Activated naive CD4-positive, alpha-beta T cell treated with anti-CD3 and anti-CD28 coated beads, Interleukin-2, amount 50 U/mL, for 24 hours (primary cell): ENCODE measurements at regions not wholly inside any gene's neighbourhood (a gene's known extent, or its start where the extent isn't known, plus 50 kb on each side); places are given as distances from the start of the nearest gene placed in this dataset.

Experiments used
- H3K27ac Mint-ChIP-seq: one replicate; pipeline ENCODE4 v1.8.0; 2021; ENCODE audit warnings: mild to moderate bottlenecking, mixed read lengths
- H3K27me3 Mint-ChIP-seq: one replicate; pipeline ENCODE4 v1.8.0; 2021; ENCODE audit warnings: mixed read lengths
- H3K36me3 Mint-ChIP-seq: one replicate; pipeline ENCODE4 v1.8.0; 2021; ENCODE audit warnings: mixed read lengths
- H3K4me1 Mint-ChIP-seq: one replicate; pipeline ENCODE4 v1.8.0; 2021; ENCODE audit warnings: mixed read lengths
- H3K4me3 Mint-ChIP-seq: one replicate; pipeline ENCODE4 v1.8.0; 2021; ENCODE audit warnings: mild to moderate bottlenecking, mixed read lengths
- H3K9me3 Mint-ChIP-seq: one replicate; pipeline ENCODE4 v1.8.0; 2021; ENCODE audit warnings: mixed read lengths

- H3K36me3 Mint-ChIP-seq = no peaks in the 10 kb centered on the region
- H3K27ac Mint-ChIP-seq = no peak overlapping the region
- H3K4me3 Mint-ChIP-seq = no peak overlapping the region
- peaks cover 3% of the 10 kb centered on the region for H3K4me1 Mint-ChIP-seq
- H3K9me3 Mint-ChIP-seq = no peaks in the 10 kb centered on the region
- peaks cover 22% of the 10 kb centered on the region for H3K27me3 Mint-ChIP-seq
Observed at GRCh38 chr17:55668312-55668920, 54.2 kb downstream of the TMEM100 start.

- Mint-ChIP-seq H3K4me3 (no peak overlapping the region), H3K9me3 (no peaks in the 10 kb centered on the region), H3K27ac (no peak overlapping the region), H3K27me3 (peaks cover 16% of the 10 kb centered on the region), H3K36me3 (no peaks in the 10 kb centered on the region), H3K4me1 (no peaks in the 10 kb centered on the region)
Observed at GRCh38 chr17:55666806-55667205, 55.9 kb downstream of the TMEM100 start.

GRCh38 chr17:55664287-55664686, 58.4 kb downstream of the TMEM100 start:
- Mint-ChIP-seq H3K27ac (no peak overlapping the region), H3K9me3 (no peaks in the 10 kb centered on the region)

DNA sequence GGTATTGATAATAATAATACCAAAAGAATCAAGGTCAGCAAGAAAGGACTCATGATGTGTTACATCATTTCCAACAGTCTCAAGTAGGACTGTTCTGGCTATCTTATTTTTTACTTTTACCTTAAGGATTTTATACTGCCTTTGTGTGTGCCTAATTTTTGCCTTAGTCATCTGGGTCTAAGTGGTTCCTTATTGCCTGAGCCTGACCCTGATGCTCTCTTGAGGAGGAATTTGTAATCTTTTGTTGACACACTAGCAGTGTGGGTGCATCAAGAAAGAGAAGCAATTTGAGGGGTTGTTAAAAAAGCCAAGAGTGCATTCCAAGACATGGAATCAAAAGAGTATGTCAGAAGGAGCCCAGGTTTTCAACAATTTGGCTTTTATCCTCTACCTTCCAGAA, 59.3 kb downstream of the TMEM100 start:
- Mint-ChIP-seq H3K27ac (no peak overlapping the region), H3K4me3 (no peak overlapping the region), H3K27me3 (peaks cover 11% of the 10 kb centered on the region), H3K36me3 (no peaks in the 10 kb centered on the region), H3K4me1 (no peaks in the 10 kb centered on the region), H3K9me3 (no peaks in the 10 kb centered on the region)

More at GRCh38 chr17:55664287-55664686, 58.4 kb downstream of the TMEM100 start:
- H3K4me1 Mint-ChIP-seq = no peaks in the 10 kb centered on the region
- H3K4me3 Mint-ChIP-seq = no peak overlapping the region
- peaks cover 9% of the 10 kb centered on the region for H3K27me3 Mint-ChIP-seq
- H3K36me3 Mint-ChIP-seq = no peaks in the 10 kb centered on the region

- Mint-ChIP-seq H3K36me3 (no peaks in the 10 kb centered on the region), H3K9me3 (no peaks in the 10 kb centered on the region), H3K4me1 (no peaks in the 10 kb centered on the region), H3K27ac (no peak overlapping the region), H3K27me3 (peaks cover 10% of the 10 kb centered on the region), H3K4me3 (no peak overlapping the region)
Observed at GRCh38 chr17:55661963-55662834, 60.5 kb downstream of the TMEM100 start.

DNA sequence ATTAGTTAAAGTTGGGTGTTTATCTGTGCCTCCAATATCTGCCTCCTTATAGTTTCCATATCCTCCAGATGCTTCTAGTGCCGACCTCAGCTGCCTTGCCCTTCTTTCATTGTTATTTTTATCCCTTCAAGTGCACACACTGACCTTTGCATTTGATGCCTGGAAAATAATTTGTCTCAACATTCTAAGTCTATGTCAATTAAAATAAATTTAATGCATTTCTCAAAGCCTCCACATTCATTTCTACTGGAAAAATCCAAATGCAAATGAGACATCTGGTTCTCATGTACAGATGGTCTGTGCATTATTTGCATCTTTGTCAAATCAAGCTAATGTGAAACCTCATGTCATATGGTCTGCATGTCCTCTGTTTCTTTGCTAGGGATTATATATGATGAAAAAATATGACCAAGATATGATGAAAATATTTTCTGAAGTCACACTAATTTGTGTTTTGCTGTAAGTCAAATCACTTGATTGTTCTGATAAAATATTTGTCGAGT, 61.4 kb downstream of the TMEM100 start:
- no peaks in the 10 kb centered on the region for H3K9me3 Mint-ChIP-seq
- no peaks in the 10 kb centered on the region for H3K36me3 Mint-ChIP-seq
- no peak overlapping the region for H3K4me3 Mint-ChIP-seq
- no peak overlapping the region for H3K27ac Mint-ChIP-seq
- peaks cover 8% of the 10 kb centered on the region for H3K27me3 Mint-ChIP-seq
- no peaks in the 10 kb centered on the region for H3K4me1 Mint-ChIP-seq

DNA sequence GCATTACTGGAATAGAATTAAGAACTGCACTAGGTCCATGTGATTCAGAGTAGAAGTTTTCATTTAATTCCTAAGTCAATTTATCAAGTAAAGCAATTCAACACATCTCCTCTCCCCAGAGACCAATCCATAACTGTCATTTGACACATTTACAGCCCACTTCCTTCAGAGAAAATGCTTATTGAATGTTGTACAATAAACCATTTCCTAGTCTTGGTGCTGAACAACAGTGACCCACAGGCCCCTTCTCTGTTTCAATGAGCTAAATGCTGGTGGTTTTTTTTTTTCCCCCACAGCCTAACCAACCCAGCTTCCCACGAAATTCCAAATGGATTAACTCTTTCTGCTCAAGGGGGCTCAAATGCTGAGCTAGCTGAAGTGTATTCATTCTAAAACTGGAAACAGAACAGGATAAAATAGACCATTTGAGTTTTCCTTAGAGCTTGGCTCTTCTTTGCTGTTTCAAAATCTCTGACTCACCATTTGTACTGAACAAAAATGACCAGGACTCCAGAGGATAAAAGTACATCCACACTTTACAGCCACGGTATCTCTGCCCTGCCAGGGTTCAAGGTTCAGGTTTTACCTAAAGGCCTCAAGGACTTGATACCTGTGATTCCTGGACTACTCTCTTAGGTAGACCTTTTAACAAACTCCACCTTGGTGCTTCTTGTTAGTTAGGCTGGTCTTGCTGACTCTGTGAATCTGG, 62.3 kb downstream of the TMEM100 start:
- Mint-ChIP-seq H3K9me3 (no peaks in the 10 kb centered on the region), H3K36me3 (no peaks in the 10 kb centered on the region), H3K27me3 (peaks cover 10% of the 10 kb centered on the region), H3K27ac (no peak overlapping the region), H3K4me1 (no peaks in the 10 kb centered on the region), H3K4me3 (no peak overlapping the region)

DNA sequence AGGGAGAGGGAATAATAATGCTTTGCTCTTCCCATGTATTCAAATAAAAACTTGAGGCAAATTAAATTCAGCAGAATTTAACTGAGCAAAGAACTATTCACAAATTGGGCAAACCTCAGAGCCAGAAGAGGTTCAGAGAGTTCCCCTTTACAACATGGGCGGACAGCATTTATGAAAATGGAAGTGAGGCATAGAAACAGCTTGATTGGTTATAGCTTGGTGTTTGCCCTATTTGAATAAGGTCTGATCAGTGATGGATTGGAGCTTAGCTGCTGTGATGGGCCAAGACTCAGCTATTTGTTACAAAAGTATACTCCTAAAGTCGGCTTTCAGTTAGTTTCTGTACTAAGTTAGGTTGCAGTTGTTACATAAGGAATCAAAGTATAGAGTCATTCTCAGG, 63.0 kb downstream of the TMEM100 start:
- no peaks in the 10 kb centered on the region for H3K9me3 Mint-ChIP-seq
- no peak overlapping the region for H3K4me3 Mint-ChIP-seq
- H3K27ac Mint-ChIP-seq = no peak overlapping the region
- no peaks in the 10 kb centered on the region for H3K4me1 Mint-ChIP-seq
- peaks cover 7% of the 10 kb centered on the region for H3K27me3 Mint-ChIP-seq
- H3K36me3 Mint-ChIP-seq = no peaks in the 10 kb centered on the region

GRCh38 chr17:55655777-55656176, 66.9 kb downstream of the TMEM100 start:
- Mint-ChIP-seq H3K9me3 (no peaks in the 10 kb centered on the region), H3K36me3 (no peaks in the 10 kb centered on the region), H3K4me3 (no peak overlapping the region)

GRCh38 chr17:55654821-55655220, 67.8 kb downstream of the TMEM100 start:
- Mint-ChIP-seq H3K4me1 (no peaks in the 10 kb centered on the region), H3K36me3 (no peaks in the 10 kb centered on the region), H3K9me3 (no peaks in the 10 kb centered on the region), H3K27ac (no peak overlapping the region), H3K4me3 (no peak overlapping the region), H3K27me3 (peaks cover 8% of the 10 kb centered on the region)

More at GRCh38 chr17:55655777-55656176, 66.9 kb downstream of the TMEM100 start:
- Mint-ChIP-seq H3K4me1 (no peaks in the 10 kb centered on the region), H3K27ac (no peak overlapping the region), H3K27me3 (peaks cover 7% of the 10 kb centered on the region)

DNA sequence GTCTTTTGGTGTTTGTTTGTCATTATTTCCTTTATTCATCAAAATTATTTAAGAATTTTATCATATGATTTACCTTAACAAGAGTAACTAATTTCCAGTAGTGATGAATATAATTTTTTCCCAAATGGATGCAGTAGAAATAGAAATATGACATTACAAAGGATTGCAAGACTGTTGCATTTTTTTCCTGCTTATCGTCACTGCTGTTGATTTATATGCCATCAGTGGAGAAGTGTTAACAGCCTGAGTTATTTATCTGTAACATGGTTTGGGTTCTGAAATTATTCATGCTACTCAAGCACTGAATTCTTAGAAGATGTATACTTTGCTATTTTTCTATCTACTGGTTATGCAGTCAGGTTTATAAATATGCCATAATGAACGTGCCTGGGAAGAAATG, 68.6 kb downstream of the TMEM100 start:
- H3K4me3 Mint-ChIP-seq = no peak overlapping the region
- no peaks in the 10 kb centered on the region for H3K36me3 Mint-ChIP-seq
- H3K27ac Mint-ChIP-seq = no peak overlapping the region
- H3K9me3 Mint-ChIP-seq = no peaks in the 10 kb centered on the region
- H3K27me3 Mint-ChIP-seq = peaks cover 10% of the 10 kb centered on the region
- H3K4me1 Mint-ChIP-seq = no peaks in the 10 kb centered on the region

DNA sequence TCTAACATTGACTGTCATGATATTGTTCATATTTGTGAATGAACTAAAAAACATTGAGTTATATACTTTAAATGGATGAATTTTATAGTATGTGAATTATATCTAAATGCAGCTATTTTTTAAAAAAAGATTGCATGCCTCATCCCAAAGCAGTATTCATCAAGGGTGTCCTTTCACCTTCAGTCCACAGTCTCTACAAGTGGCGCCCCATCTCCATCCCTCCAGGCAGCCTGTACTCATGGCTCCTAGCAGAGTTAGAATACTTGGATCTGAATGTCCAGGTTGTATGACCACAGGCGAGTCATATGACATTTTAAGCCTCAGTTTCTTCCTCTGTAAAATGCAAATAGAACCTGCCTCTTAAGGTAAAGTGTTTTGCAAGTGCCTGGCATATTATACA, 69.8 kb downstream of the TMEM100 start:
- no peaks in the 10 kb centered on the region for H3K4me1 Mint-ChIP-seq
- no peaks in the 10 kb centered on the region for H3K9me3 Mint-ChIP-seq
- no peak overlapping the region for H3K27ac Mint-ChIP-seq
- no peak overlapping the region for H3K4me3 Mint-ChIP-seq
- H3K36me3 Mint-ChIP-seq = no peaks in the 10 kb centered on the region
- peaks cover 7% of the 10 kb centered on the region for H3K27me3 Mint-ChIP-seq

- H3K4me1 Mint-ChIP-seq = no peaks in the 10 kb centered on the region
- H3K36me3 Mint-ChIP-seq = no peaks in the 10 kb centered on the region
- no peak overlapping the region for H3K27ac Mint-ChIP-seq
- H3K9me3 Mint-ChIP-seq = no peaks in the 10 kb centered on the region
- H3K27me3 Mint-ChIP-seq = peaks cover 7% of the 10 kb centered on the region
- no peak overlapping the region for H3K4me3 Mint-ChIP-seq
Observed at GRCh38 chr17:55652114-55652823, 70.4 kb downstream of the TMEM100 start.

- H3K9me3 Mint-ChIP-seq = no peaks in the 10 kb centered on the region
- no peak overlapping the region for H3K4me3 Mint-ChIP-seq
- H3K4me1 Mint-ChIP-seq = no peaks in the 10 kb centered on the region
- H3K36me3 Mint-ChIP-seq = no peaks in the 10 kb centered on the region
- H3K27me3 Mint-ChIP-seq = peaks cover 8% of the 10 kb centered on the region
- H3K27ac Mint-ChIP-seq = no peak overlapping the region
Observed at GRCh38 chr17:55649957-55650597, 72.6 kb downstream of the TMEM100 start.

GRCh38 chr17:55648086-55648485, 74.6 kb downstream of the TMEM100 start:
- H3K4me3 Mint-ChIP-seq = no peak overlapping the region
- peaks cover 10% of the 10 kb centered on the region for H3K27me3 Mint-ChIP-seq
- H3K27ac Mint-ChIP-seq = no peak overlapping the region
- no peaks in the 10 kb centered on the region for H3K36me3 Mint-ChIP-seq
- H3K4me1 Mint-ChIP-seq = peaks cover 4% of the 10 kb centered on the region
- H3K9me3 Mint-ChIP-seq = no peaks in the 10 kb centered on the region
